ENCODE measurements at regions not wholly inside any gene's neighbourhood (a gene's known extent, or its start where the extent isn't known, plus 50 kb on each side); places are given as distances from the start of the nearest gene placed in this dataset.
"Not testable (repeated sequence)": the region's sequence is repeated elsewhere in the genome, so short reads cannot be mapped to it uniquely, and the experiment has no call there.

DNA sequence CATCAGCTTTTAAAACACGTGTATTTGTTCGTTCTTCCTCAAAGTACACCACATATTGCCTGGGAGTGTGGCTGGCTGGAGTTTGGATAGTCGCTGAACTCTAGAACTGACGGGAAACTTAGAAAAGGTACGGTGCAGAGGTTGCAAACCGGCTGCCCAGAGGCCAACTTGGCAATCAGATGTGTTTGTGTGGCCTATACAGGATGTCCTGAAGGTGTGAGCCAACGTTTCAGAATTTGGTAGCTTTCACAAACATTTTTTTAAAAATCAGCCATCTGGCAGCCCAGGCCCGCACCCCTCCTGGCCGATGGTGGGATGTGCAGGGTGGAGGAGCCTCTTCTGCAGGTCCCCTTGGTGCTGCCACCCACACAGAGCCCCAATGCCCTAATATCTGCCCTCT, 73.6 kb upstream of the SLC25A33 start:
- H3K36me3 ChIP-seq (ENCODE audit: control insufficient read depth in 1 of 2, insufficient read depth in 2 of 2, low read length in 2 of 2) = no peaks in the 10 kb centered on the region
- H3K4me1 ChIP-seq (ENCODE audit: control insufficient read depth in 1 of 2, insufficient read depth in 2 of 2, low read length in 2 of 2) = peaks cover 0 to 5% of the 10 kb centered on the region in 2 donors
- no peak overlapping the region for H3K27ac ChIP-seq (ENCODE audit: low read depth, low read length)
- no peak overlapping the region for H3K9ac ChIP-seq (ENCODE audit: low read depth in 1 of 2, low read length in 2 of 2)
- no peaks in the 10 kb centered on the region for H3K27me3 ChIP-seq (ENCODE audit: control insufficient read depth in 1 of 2, insufficient read depth in 2 of 2, low read length in 2 of 2)
- H3K4me3 ChIP-seq (ENCODE audit: low read depth in 1 of 2, low read length in 2 of 2) = no peak overlapping the region
- no peaks in the 10 kb centered on the region for H3K9me3 ChIP-seq (ENCODE audit: control insufficient read depth in 1 of 2, low read length in 2 of 2)

- no peak overlapping the region for H3K27ac ChIP-seq (ENCODE audit: low read depth, low read length)
Observed at GRCh38 chr1:9466780-9467758, 72.2 kb upstream of the SLC25A33 start.

GRCh38 chr1:9469882-9470281, 69.4 kb upstream of the SLC25A33 start:
- H3K4me1 ChIP-seq (ENCODE audit: control insufficient read depth in 1 of 2, insufficient read depth in 2 of 2, low read length in 2 of 2); H3K36me3 ChIP-seq (ENCODE audit: control insufficient read depth in 1 of 2, insufficient read depth in 2 of 2, low read length in 2 of 2); H3K9ac ChIP-seq (ENCODE audit: low read depth in 1 of 2, low read length in 2 of 2); H3K27ac ChIP-seq (ENCODE audit: low read depth, low read length); H3K27me3 ChIP-seq (ENCODE audit: control insufficient read depth in 1 of 2, insufficient read depth in 2 of 2, low read length in 2 of 2); H3K9me3 ChIP-seq (ENCODE audit: control insufficient read depth in 1 of 2, low read length in 2 of 2); H3K4me3 ChIP-seq (ENCODE audit: low read depth in 1 of 2, low read length in 2 of 2): not testable (repeated sequence)

More at GRCh38 chr1:9466780-9467758, 72.2 kb upstream of the SLC25A33 start:
- Histone ChIP-seq H3K9ac (ENCODE audit: low read depth in 1 of 2, low read length in 2 of 2) (no peak overlapping the region), H3K4me1 (ENCODE audit: control insufficient read depth in 1 of 2, insufficient read depth in 2 of 2, low read length in 2 of 2) (peaks cover 0 to 5% of the 10 kb centered on the region in 2 donors), H3K9me3 (ENCODE audit: control insufficient read depth in 1 of 2, low read length in 2 of 2) (no peaks in the 10 kb centered on the region), H3K36me3 (ENCODE audit: control insufficient read depth in 1 of 2, insufficient read depth in 2 of 2, low read length in 2 of 2) (no peaks in the 10 kb centered on the region), H3K4me3 (ENCODE audit: low read depth in 1 of 2, low read length in 2 of 2) (peak overlapping the region in 1 of 2 donors; percentile 28), H3K27me3 (ENCODE audit: control insufficient read depth in 1 of 2, insufficient read depth in 2 of 2, low read length in 2 of 2) (no peaks in the 10 kb centered on the region)

- H3K9ac ChIP-seq (ENCODE audit: low read depth in 1 of 2, low read length in 2 of 2) = no peak overlapping the region
- peaks cover 0 to 5% of the 10 kb centered on the region in 2 donors for H3K4me1 ChIP-seq (ENCODE audit: control insufficient read depth in 1 of 2, insufficient read depth in 2 of 2, low read length in 2 of 2)
- no peak overlapping the region for H3K27ac ChIP-seq (ENCODE audit: low read depth, low read length)
- H3K36me3 ChIP-seq (ENCODE audit: control insufficient read depth in 1 of 2, insufficient read depth in 2 of 2, low read length in 2 of 2) = no peaks in the 10 kb centered on the region
- H3K27me3 ChIP-seq (ENCODE audit: control insufficient read depth in 1 of 2, insufficient read depth in 2 of 2, low read length in 2 of 2) = peaks cover 4 to 9% of the 10 kb centered on the region in 2 donors
- H3K9me3 ChIP-seq (ENCODE audit: control insufficient read depth in 1 of 2, low read length in 2 of 2) = no peaks in the 10 kb centered on the region
- H3K4me3 ChIP-seq (ENCODE audit: low read depth in 1 of 2, low read length in 2 of 2) = no peak overlapping the region
Observed at GRCh38 chr1:9471679-9472078, 67.6 kb upstream of the SLC25A33 start.

GRCh38 chr1:9472386-9473031, 66.8 kb upstream of the SLC25A33 start:
- Histone ChIP-seq H3K27me3 (ENCODE audit: control insufficient read depth in 1 of 2, insufficient read depth in 2 of 2, low read length in 2 of 2) (peaks cover 4 to 9% of the 10 kb centered on the region in 2 donors), H3K9me3 (ENCODE audit: control insufficient read depth in 1 of 2, low read length in 2 of 2) (no peaks in the 10 kb centered on the region), H3K4me3 (ENCODE audit: low read depth in 1 of 2, low read length in 2 of 2) (no peak overlapping the region), H3K27ac (ENCODE audit: low read depth, low read length) (no peak overlapping the region), H3K9ac (ENCODE audit: low read depth in 1 of 2, low read length in 2 of 2) (no peak overlapping the region), H3K36me3 (ENCODE audit: control insufficient read depth in 1 of 2, insufficient read depth in 2 of 2, low read length in 2 of 2) (no peaks in the 10 kb centered on the region), H3K4me1 (ENCODE audit: control insufficient read depth in 1 of 2, insufficient read depth in 2 of 2, low read length in 2 of 2) (no peaks in the 10 kb centered on the region)

- Histone ChIP-seq H3K36me3 (ENCODE audit: control insufficient read depth in 1 of 2, insufficient read depth in 2 of 2, low read length in 2 of 2) (no peaks in the 10 kb centered on the region), H3K4me1 (ENCODE audit: control insufficient read depth in 1 of 2, insufficient read depth in 2 of 2, low read length in 2 of 2) (no peaks in the 10 kb centered on the region), H3K9ac (ENCODE audit: low read depth in 1 of 2, low read length in 2 of 2) (no peak overlapping the region), H3K27me3 (ENCODE audit: control insufficient read depth in 1 of 2, insufficient read depth in 2 of 2, low read length in 2 of 2) (peaks cover 4 to 9% of the 10 kb centered on the region in 2 donors), H3K27ac (ENCODE audit: low read depth, low read length) (no peak overlapping the region), H3K9me3 (ENCODE audit: control insufficient read depth in 1 of 2, low read length in 2 of 2) (no peaks in the 10 kb centered on the region), H3K4me3 (ENCODE audit: low read depth in 1 of 2, low read length in 2 of 2) (no peak overlapping the region)
Observed at GRCh38 chr1:9473032-9473807, 66.0 kb upstream of the SLC25A33 start.

DNA sequence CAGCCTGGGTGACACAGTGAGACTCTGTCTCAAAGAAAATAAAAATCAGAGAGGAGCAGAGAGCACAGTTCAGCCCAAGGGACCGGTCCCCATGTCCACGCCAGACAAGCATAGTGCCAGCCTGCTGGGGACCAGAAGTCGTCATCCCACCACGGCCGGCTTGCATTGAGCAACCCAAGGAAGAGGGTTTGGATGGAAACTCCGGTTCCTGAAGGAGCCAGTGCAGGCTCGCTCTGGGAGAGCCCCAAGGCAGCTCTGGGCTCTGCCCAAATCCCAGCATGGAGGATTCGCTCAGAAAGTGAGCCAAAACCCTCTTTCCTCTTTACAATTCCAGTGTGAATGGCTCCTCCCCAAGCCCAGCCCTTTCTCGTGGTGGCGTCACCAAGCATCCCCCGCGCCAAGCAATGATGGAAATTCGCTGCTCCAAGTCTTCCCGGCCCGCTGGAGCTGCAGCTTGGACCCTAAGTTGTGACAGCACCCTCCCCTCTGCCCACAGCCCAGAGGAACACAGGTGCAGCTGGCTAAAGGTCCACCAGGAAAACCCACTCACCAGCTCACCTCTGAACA, 64.1 kb upstream of the SLC25A33 start:
- no peaks in the 10 kb centered on the region for H3K9me3 ChIP-seq (ENCODE audit: control insufficient read depth in 1 of 2, low read length in 2 of 2)
- no peak overlapping the region for H3K27ac ChIP-seq (ENCODE audit: low read depth, low read length)
- H3K9ac ChIP-seq (ENCODE audit: low read depth in 1 of 2, low read length in 2 of 2) = no peak overlapping the region
- no peak overlapping the region for H3K4me3 ChIP-seq (ENCODE audit: low read depth in 1 of 2, low read length in 2 of 2)
- no peaks in the 10 kb centered on the region for H3K36me3 ChIP-seq (ENCODE audit: control insufficient read depth in 1 of 2, insufficient read depth in 2 of 2, low read length in 2 of 2)
- no peaks in the 10 kb centered on the region for H3K4me1 ChIP-seq (ENCODE audit: control insufficient read depth in 1 of 2, insufficient read depth in 2 of 2, low read length in 2 of 2)
- H3K27me3 ChIP-seq (ENCODE audit: control insufficient read depth in 1 of 2, insufficient read depth in 2 of 2, low read length in 2 of 2) = peaks cover 4 to 9% of the 10 kb centered on the region in 2 donors

DNA sequence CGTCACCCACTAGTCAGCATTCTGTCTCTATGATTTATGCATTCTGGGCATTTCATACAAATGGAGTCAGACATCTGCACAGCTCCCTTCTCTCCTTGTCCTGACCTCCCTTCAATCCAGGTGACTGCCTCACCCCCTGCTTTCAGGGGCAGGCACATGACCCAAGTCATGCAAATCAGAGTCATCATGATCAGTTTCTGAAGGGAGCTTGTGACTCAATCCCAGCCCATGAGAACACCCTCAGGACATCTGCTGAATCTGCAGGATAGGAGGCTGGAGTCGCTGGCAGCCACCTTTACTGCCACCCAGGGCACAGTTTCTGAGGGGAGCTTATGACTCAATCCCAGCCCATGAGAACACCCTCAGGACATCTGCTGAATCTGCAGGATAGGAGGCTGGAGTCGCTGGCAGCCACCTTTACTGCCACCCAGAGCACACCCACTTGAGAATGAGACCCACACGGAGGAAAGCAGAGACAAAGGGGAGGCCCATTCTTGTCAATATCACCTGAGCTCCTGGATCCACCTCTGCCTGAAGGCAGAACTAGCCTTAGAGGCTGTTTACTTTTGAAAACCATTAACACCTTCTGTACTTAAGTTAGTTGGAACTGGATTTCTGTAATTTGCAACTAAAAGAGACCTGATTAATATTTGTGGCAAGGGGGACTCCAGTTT, 62.3 kb upstream of the SLC25A33 start:
- no peaks in the 10 kb centered on the region for H3K9me3 ChIP-seq (ENCODE audit: control insufficient read depth in 1 of 2, low read length in 2 of 2)
- H3K36me3 ChIP-seq (ENCODE audit: control insufficient read depth in 1 of 2, insufficient read depth in 2 of 2, low read length in 2 of 2) = no peaks in the 10 kb centered on the region
- H3K27me3 ChIP-seq (ENCODE audit: control insufficient read depth in 1 of 2, insufficient read depth in 2 of 2, low read length in 2 of 2) = peaks cover 4 to 9% of the 10 kb centered on the region in 2 donors
- H3K9ac ChIP-seq (ENCODE audit: low read depth in 1 of 2, low read length in 2 of 2) = no peak overlapping the region
- no peak overlapping the region for H3K27ac ChIP-seq (ENCODE audit: low read depth, low read length)
- H3K4me3 ChIP-seq (ENCODE audit: low read depth in 1 of 2, low read length in 2 of 2) = no peak overlapping the region
- no peaks in the 10 kb centered on the region for H3K4me1 ChIP-seq (ENCODE audit: control insufficient read depth in 1 of 2, insufficient read depth in 2 of 2, low read length in 2 of 2)

DNA sequence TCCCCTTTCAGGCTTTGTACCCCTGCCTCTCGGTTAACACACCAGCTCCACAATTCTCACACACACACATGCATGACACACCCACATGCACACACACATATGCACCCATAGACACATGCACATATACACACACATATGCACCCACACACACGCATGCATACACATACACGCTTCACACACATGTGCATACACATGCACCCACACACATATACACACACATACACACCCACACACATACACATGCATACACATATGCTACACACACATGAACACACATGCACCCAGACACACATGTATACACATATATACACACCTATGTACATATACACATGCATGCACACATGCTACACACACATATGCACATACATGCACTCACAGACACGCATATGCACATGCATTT, 61.7 kb upstream of the SLC25A33 start:
- Histone ChIP-seq H3K9ac (ENCODE audit: low read depth in 1 of 2, low read length in 2 of 2) (no peak overlapping the region), H3K36me3 (ENCODE audit: control insufficient read depth in 1 of 2, insufficient read depth in 2 of 2, low read length in 2 of 2) (no peaks in the 10 kb centered on the region), H3K4me1 (ENCODE audit: control insufficient read depth in 1 of 2, insufficient read depth in 2 of 2, low read length in 2 of 2) (no peaks in the 10 kb centered on the region), H3K27me3 (ENCODE audit: control insufficient read depth in 1 of 2, insufficient read depth in 2 of 2, low read length in 2 of 2) (peaks cover 4 to 9% of the 10 kb centered on the region in 2 donors), H3K4me3 (ENCODE audit: low read depth in 1 of 2, low read length in 2 of 2) (no peak overlapping the region), H3K27ac (ENCODE audit: low read depth, low read length) (no peak overlapping the region), H3K9me3 (ENCODE audit: control insufficient read depth in 1 of 2, low read length in 2 of 2) (no peaks in the 10 kb centered on the region)

All from duodenal mucosa (tissue), 2 donors.